WTC11 (cell line): ENCODE measurements at regions not wholly inside any gene's neighbourhood (a gene's known extent, or its start where the extent isn't known, plus 50 kb on each side); places are given as distances from the start of the nearest gene placed in this dataset.

Source experiments
- ATAC-seq: fragments of 200-7000 bp; cut with Tn5 transposase; 2 replicates; pipeline ENCODE4 v1.10.0; 2021; ENCODE audit warnings: mild to moderate bottlenecking, moderate library complexity
- CTCF ChIA-PET: fragments of 300-600 bp; sonication (Branson Sonifier 250); formaldehyde crosslinking; loops from one replicate; lab custom pipeline; 2021; ENCODE audit warnings: antibody characterized with exemption; lab: Charles Lee
- POLR2A ChIA-PET: fragments of 350-600 bp; sonication (Branson Sonifier 250); formaldehyde crosslinking; loops from one replicate; lab custom pipeline; 2021; ENCODE audit warnings: antibody characterized with exemption; lab: Charles Lee
- DNase-seq: peaks from one replicate; pipeline ENCODE4 v3.0.0; 2021; ENCODE audit warnings: low spot score
- H3K27ac Mint-ChIP-seq: 2 replicates; pipeline ENCODE4 v1.8.0; 2021; ENCODE audit warnings: mixed read lengths
- H3K27me3 Mint-ChIP-seq: 2 replicates; pipeline ENCODE4 v1.8.0; 2021; ENCODE audit warnings: low read depth, mild to moderate bottlenecking, moderate library complexity, mixed read lengths
- H3K36me3 Mint-ChIP-seq: 2 replicates; pipeline ENCODE4 v1.8.0; 2021; ENCODE audit warnings: mixed read lengths
- H3K4me1 Mint-ChIP-seq: 2 replicates; pipeline ENCODE4 v1.8.0; 2022; ENCODE audit warnings: mixed read lengths
- H3K4me3 Mint-ChIP-seq: 2 replicates; pipeline ENCODE4 v1.8.0; 2021; ENCODE audit warnings: mild to moderate bottlenecking, moderate library complexity, mixed read lengths
- H3K9me3 Mint-ChIP-seq: 2 replicates; pipeline ENCODE4 v1.8.0; 2021; ENCODE audit warnings: mixed read lengths
- CBFB ChIP-seq: sonication (generic); formaldehyde crosslinking; IDR thresholded peaks from 2 replicates; pipeline ENCODE4 v1.8.1; 2022; ENCODE audit warnings: mild to moderate bottlenecking, low read depth, missing genetic modification reagents
- CREB1 ChIP-seq: sonication (generic); formaldehyde crosslinking; IDR thresholded peaks from 2 replicates; pipeline ENCODE4 v1.8.0; 2023; ENCODE audit warnings: mild to moderate bottlenecking, missing genetic modification reagents
- E2F4 ChIP-seq: sonication (generic); formaldehyde crosslinking; IDR thresholded peaks from 2 replicates; pipeline ENCODE4 v1.8.1; 2022; ENCODE audit warnings: low read depth, mild to moderate bottlenecking, moderate library complexity, missing genetic modification reagents, borderline replicate concordance
- ETV6 ChIP-seq: sonication (generic); formaldehyde crosslinking; IDR thresholded peaks from 2 replicates; pipeline ENCODE4 v1.8.1; 2022; ENCODE audit warnings: mild to moderate bottlenecking, missing genetic modification reagents
- FOXK1 ChIP-seq: sonication (generic); formaldehyde crosslinking; IDR thresholded peaks from 2 replicates; pipeline ENCODE4 v1.8.0; 2022; ENCODE audit warnings: mild to moderate bottlenecking, moderate library complexity, missing genetic modification reagents
- FOXP1 ChIP-seq: sonication (generic); formaldehyde crosslinking; IDR thresholded peaks from 2 replicates; pipeline ENCODE4 v1.8.0; 2022; ENCODE audit warnings: missing genetic modification reagents, mild to moderate bottlenecking, moderate library complexity, borderline replicate concordance
- GRHL2 ChIP-seq: fragments of 250-450 bp; sonication (Bioruptor Pico); IDR thresholded peaks from 2 replicates; pipeline ENCODE4 v1.8.0; 2022; ENCODE audit warnings: mild to moderate bottlenecking, moderate library complexity; ENCODE audit not compliant: insufficient replicate concordance, severe bottlenecking
- GTF2I ChIP-seq: fragments of 250-450 bp; sonication (Bioruptor Pico); conservative IDR thresholded peaks from 2 replicates; pipeline ENCODE4 v1.4.0; 2021; ENCODE audit warnings: mild to moderate bottlenecking
- HMGA2 ChIP-seq: fragments of 250-450 bp; sonication (Bioruptor Pico); IDR thresholded peaks from 2 replicates; pipeline ENCODE4 v1.4.0; 2021; ENCODE audit warnings: mild to moderate bottlenecking, moderate library complexity
- JUN ChIP-seq: sonication (generic); formaldehyde crosslinking; IDR thresholded peaks from 2 replicates; pipeline ENCODE4 v1.8.0; 2023; ENCODE audit warnings: mild to moderate bottlenecking, missing genetic modification reagents
- NFE2L1 ChIP-seq: sonication (generic); formaldehyde crosslinking; IDR thresholded peaks from 2 replicates; pipeline ENCODE4 v1.8.1; 2023; ENCODE audit warnings: missing genetic modification reagents
- RORB ChIP-seq: fragments of 250-450 bp; sonication (Bioruptor Pico); IDR thresholded peaks from 2 replicates; pipeline ENCODE4 v1.9.0; 2021; ENCODE audit warnings: mild to moderate bottlenecking
- SMAD4 ChIP-seq: sonication (generic); formaldehyde crosslinking; IDR thresholded peaks from 2 replicates; pipeline ENCODE4 v1.8.0; 2022; ENCODE audit warnings: mild to moderate bottlenecking, missing genetic modification reagents
- USF2 ChIP-seq: sonication (generic); formaldehyde crosslinking; IDR thresholded peaks from 2 replicates; pipeline ENCODE4 v1.8.1; 2023; ENCODE audit warnings: mild to moderate bottlenecking, missing genetic modification reagents, moderate library complexity
- ZBTB21 ChIP-seq: sonication (generic); formaldehyde crosslinking; IDR thresholded peaks from 2 replicates; pipeline ENCODE4 v1.8.1; 2023; ENCODE audit warnings: mild to moderate bottlenecking, missing genetic modification reagents, borderline replicate concordance
- ZNF396 ChIP-seq: fragments of 250-450 bp; sonication (Bioruptor Pico); IDR thresholded peaks from 2 replicates; pipeline ENCODE4 v1.8.0; 2021; ENCODE audit warnings: mild to moderate bottlenecking, moderate library complexity, borderline replicate concordance
- ZNF671 ChIP-seq: fragments of 250-450 bp; sonication (Bioruptor Pico); IDR thresholded peaks from 2 replicates; pipeline ENCODE4 v1.8.0; 2021; ENCODE audit warnings: mild to moderate bottlenecking
- TF ChIP-seq, protein P1 (sequence below): fragments of 250-450 bp; sonication (Bioruptor Pico); conservative IDR thresholded peaks from 2 replicates; pipeline ENCODE4 v1.9.0; 2021; ENCODE audit warnings: mild to moderate bottlenecking
- TF ChIP-seq, protein P2 (sequence below): sonication (generic); formaldehyde crosslinking; conservative IDR thresholded peaks from 2 replicates; pipeline ENCODE4 v1.8.1; 2022; ENCODE audit warnings: mild to moderate bottlenecking, missing genetic modification reagents
- TF ChIP-seq, protein P3 (sequence below): sonication (generic); formaldehyde crosslinking; conservative IDR thresholded peaks from 2 replicates; pipeline ENCODE4 v1.8.1; 2023; ENCODE audit warnings: mild to moderate bottlenecking, low read depth, missing genetic modification reagents, moderate library complexity

DNA sequence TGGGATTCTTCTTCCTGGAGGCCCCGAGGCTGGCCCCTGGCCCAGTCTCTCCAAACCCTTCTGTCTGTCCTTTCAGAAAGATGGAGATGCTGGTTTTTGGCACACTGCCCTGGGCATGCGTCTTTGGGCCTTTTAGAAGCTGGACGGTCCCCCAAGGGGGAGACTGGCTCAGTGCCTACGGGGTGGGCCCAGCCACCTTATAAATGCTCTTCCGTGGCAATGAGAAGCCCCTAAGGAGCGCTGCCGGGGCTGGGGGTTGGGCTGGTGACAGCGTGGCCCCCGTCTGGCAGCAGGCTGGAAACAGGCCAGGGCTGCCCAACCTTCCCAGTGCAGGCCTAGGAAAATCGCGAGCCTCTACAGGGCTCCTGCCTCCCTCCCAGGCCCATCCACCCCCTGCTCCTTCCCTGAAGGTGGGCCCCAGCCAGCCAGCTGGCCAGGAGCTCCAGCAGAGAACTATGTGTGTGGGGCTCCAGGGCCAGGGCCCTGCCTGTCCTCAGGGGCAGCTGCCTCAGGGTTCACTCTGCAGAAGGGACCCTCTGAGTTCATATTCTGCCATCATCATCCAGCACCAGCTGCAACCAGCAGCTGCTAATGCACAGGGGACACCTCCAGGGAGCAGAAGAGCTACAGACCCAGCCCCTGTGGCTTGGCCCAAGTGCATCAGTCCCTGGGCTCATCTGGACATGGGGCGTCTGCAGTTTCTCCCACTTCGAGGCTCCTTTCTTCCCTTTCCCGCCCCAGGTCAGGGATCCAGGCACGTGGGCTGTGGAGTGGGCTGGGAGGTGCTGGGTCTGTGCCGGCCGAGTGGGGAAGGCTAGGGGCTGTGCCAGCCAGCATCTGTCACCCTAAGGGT is 107.6 kb upstream of the OTOS start (continued):
- TF ChIP-seq, protein P1, sequence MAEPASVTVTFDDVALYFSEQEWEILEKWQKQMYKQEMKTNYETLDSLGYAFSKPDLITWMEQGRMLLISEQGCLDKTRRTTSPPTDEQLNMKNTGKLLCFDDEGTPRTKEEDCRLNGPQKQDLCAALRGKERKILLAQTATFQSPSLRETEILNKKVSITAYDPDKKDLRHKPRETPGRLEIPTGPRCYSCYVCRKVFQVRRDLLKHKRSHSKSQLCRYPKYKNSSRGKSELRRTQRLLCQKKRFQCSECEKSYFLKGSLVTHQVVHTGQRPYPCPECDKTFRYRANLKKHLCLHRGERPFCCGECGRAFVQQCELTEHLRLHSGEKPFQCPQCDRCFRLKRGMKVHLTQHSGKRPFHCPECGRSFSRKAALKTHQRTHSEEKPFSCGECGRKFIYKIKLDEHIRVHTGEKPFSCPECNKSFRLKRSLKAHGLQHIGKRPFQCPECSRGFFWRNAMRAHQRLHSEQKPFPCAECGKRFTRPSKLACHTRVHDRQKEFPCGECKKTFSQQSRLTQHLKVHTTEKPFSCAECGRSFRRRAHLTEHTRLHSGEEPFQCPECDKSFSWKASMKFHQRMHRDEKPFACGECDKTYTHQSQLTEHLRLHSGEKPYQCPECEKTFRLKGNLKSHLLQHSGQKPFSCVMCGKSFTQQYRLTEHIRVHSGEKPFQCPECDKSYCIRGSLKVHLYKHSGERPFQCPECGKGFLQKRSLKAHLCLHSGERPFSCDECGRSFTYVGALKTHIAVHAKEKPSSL (CRISPR knock-in tag): no peak
- no peak for TF ChIP-seq ZNF671 (CRISPR knock-in tag)
- no peak for TF ChIP-seq CBFB (CRISPR knock-in tag)
- no peak for TF ChIP-seq ZBTB21
- TF ChIP-seq ZNF396: no peak
- no peak for TF ChIP-seq FOXK1 (CRISPR knock-in tag)
- TF ChIP-seq ETV6 (CRISPR knock-in tag): no peak
- TF ChIP-seq RORB (CRISPR knock-in tag): no peak
- TF ChIP-seq GRHL2 (CRISPR knock-in tag): no peak
- TF ChIP-seq, protein P2, sequence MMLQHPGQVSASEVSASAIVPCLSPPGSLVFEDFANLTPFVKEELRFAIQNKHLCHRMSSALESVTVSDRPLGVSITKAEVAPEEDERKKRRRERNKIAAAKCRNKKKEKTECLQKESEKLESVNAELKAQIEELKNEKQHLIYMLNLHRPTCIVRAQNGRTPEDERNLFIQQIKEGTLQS (CRISPR knock-in tag): no peak
- TF ChIP-seq CREB1 (CRISPR knock-in tag): no peak

DNA sequence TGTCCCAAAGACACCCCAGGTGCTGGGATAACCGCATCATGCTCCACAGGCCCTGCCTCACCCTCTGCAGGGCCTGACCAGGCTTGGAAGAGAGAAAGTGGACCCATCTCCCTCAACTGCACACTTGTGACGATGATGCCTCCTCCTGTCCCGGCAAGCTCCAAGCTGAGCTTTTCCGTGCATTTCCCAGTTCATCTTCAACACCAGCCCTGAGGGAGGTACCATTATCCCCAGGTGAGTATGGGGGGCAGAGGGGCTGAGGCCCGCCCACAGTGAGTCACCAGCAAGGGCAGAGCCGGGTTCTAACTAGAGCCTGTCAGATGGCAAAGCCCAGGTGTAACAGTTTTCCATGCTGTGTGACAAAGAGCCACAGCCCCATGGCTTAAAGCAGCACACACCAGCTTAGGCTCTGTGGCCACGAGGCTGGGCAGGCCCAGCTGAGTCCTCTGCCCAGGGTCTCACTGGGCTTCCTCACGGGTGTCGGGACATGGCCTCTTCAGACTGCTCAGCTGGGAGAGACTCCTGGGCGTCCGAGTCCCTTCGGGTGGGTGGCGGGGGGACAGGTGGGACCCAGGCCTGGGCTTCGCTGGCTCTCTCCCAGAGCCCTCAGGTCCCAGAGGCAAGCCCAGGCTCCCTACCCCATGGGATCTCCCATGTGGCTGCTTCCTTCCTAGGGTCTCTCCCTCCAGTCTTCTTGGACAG is 108.4 kb upstream of the OTOS start:
- no peaks in the 10 kb centered on the region for H3K36me3 Mint-ChIP-seq
- TF ChIP-seq SMAD4 (CRISPR knock-in tag) (no peak), NFE2L1 (CRISPR knock-in tag) (no peak), USF2 (CRISPR knock-in tag) (no peak)
- TF ChIP-seq, protein P3, sequence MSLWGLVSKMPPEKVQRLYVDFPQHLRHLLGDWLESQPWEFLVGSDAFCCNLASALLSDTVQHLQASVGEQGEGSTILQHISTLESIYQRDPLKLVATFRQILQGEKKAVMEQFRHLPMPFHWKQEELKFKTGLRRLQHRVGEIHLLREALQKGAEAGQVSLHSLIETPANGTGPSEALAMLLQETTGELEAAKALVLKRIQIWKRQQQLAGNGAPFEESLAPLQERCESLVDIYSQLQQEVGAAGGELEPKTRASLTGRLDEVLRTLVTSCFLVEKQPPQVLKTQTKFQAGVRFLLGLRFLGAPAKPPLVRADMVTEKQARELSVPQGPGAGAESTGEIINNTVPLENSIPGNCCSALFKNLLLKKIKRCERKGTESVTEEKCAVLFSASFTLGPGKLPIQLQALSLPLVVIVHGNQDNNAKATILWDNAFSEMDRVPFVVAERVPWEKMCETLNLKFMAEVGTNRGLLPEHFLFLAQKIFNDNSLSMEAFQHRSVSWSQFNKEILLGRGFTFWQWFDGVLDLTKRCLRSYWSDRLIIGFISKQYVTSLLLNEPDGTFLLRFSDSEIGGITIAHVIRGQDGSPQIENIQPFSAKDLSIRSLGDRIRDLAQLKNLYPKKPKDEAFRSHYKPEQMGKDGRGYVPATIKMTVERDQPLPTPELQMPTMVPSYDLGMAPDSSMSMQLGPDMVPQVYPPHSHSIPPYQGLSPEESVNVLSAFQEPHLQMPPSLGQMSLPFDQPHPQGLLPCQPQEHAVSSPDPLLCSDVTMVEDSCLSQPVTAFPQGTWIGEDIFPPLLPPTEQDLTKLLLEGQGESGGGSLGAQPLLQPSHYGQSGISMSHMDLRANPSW (CRISPR knock-in tag): no peak
- TF ChIP-seq, all 79 proteins: peak for 0
- ChIA-PET CTCF (no interaction called here), POLR2A (no interaction called here)
- H3K9me3 Mint-ChIP-seq: no peaks in the 10 kb centered on the region; the same call in 1 of the 2 replicates
- H3K4me3 Mint-ChIP-seq: no peak overlapping the region
- H3K27ac Mint-ChIP-seq: no peak overlapping the region
- H3K4me1 Mint-ChIP-seq: peaks cover 5% of the 10 kb centered on the region
- DNase-seq: no peak
- ATAC-seq: no peak
- no peaks in the 10 kb centered on the region for H3K27me3 Mint-ChIP-seq

GRCh38 chr2:240249423-240250149 is 109.1 kb upstream of the OTOS start:
- POLR2A ChIA-PET: no interaction called here
- no peak for DNase-seq
- H3K4me1 Mint-ChIP-seq: peaks cover 5% of the 10 kb centered on the region
- no peak for TF ChIP-seq GTF2I
- no peak for TF ChIP-seq HMGA2 (CRISPR knock-in tag)
- no peak for TF ChIP-seq FOXP1 (CRISPR knock-in tag)
- no peak for TF ChIP-seq NFE2L1 (CRISPR knock-in tag)
- TF ChIP-seq RORB (CRISPR knock-in tag): no peak
- TF ChIP-seq E2F4 (CRISPR knock-in tag): no peak
- TF ChIP-seq JUN (CRISPR knock-in tag): no peak
- TF ChIP-seq, protein P3 (CRISPR knock-in tag): no peak

More at GRCh38 chr2:240249423-240250149, 109.1 kb upstream of the OTOS start:
- Mint-ChIP-seq H3K27me3 (no peaks in the 10 kb centered on the region), H3K36me3 (no peaks in the 10 kb centered on the region), H3K9me3 (no peaks in the 10 kb centered on the region; the same call in 1 of the 2 replicates), H3K4me3 (no peak overlapping the region), H3K27ac (no peak overlapping the region)
- ATAC-seq: no peak
- CTCF ChIA-PET: interaction anchor here (0.7 kb wide), 1 partner anchor 16 kb away, joined by 5 read pairs; no protein-coding TSS in a partner anchor
